Naive thymus-derived CD4-positive, alpha-beta T cell (primary cell): ENCODE measurements at regions not wholly inside any gene's neighbourhood (a gene's known extent, or its start where the extent isn't known, plus 50 kb on each side); places are given as distances from the start of the nearest gene placed in this dataset.
"Not testable (repeated sequence)": the region's sequence is repeated elsewhere in the genome, so short reads cannot be mapped to it uniquely, and the experiment has no call there.

Source experiments
- ATAC-seq: fragments of 150-1000 bp; cut with Tn5 transposase; 2 replicates; pipeline ENCODE4 v1.10.0; 2021; ENCODE audit warnings: mild to moderate bottlenecking, moderate library complexity
- CTCF ChIA-PET: fragments of 350-600 bp; sonication (Branson Sonifier 250); formaldehyde crosslinking; loops from one replicate; lab custom pipeline; 2021; ENCODE audit warnings: antibody characterized with exemption; lab: Charles Lee
- POLR2A ChIA-PET: fragments of 350-600 bp; sonication (Branson Sonifier 250); formaldehyde crosslinking; loops from one replicate; lab custom pipeline; 2021; ENCODE audit warnings: antibody characterized with exemption, inconsistent platforms; lab: Charles Lee
- DNase-seq, 9 donors: peaks; one replicate each; pipeline versions ENCODE4 v3.0.0 to v3.0.0-alpha.2; 2020 to 2022; ENCODE audit warnings: mixed read lengths in 1 of 9
- H3K27ac ChIP-seq: one replicate; pipeline ENCODE4 v1.7.0; 2013; ENCODE audit warnings: mild to moderate bottlenecking, low read depth, low read length, moderate library complexity
- H3K27me3 ChIP-seq, 2 donors: one replicate each; pipeline ENCODE4 v1.7.0; 2013; ENCODE audit warnings: low read length in 2 of 2, mild to moderate bottlenecking in 2 of 2, moderate library complexity in 2 of 2; ENCODE audit not compliant: control insufficient read depth in 2 of 2, insufficient read depth in 2 of 2
- H3K36me3 ChIP-seq, 3 experiments: 1 replicate in 2 of 3; 2 replicates in 1 of 3; pipeline ENCODE4 v1.7.0; 2013; ENCODE audit warnings: low read length in 3 of 3, mild to moderate bottlenecking in 3 of 3, moderate library complexity in 1 of 3; ENCODE audit not compliant: insufficient read depth in 3 of 3, control insufficient read depth in 2 of 3
- H3K4me1 ChIP-seq, 2 donors: one replicate each; pipeline ENCODE4 v1.7.0; 2013; ENCODE audit warnings: low read length in 2 of 2, mild to moderate bottlenecking in 2 of 2, moderate library complexity in 1 of 2; ENCODE audit not compliant: control insufficient read depth in 2 of 2, insufficient read depth in 2 of 2
- H3K4me3 ChIP-seq: 2 replicates; pipeline ENCODE4 v1.7.0; 2013; ENCODE audit warnings: mild to moderate bottlenecking, low read length
- H3K9me3 ChIP-seq, 3 experiments: 1 replicate in 2 of 3; 2 replicates in 1 of 3; pipeline ENCODE4 v1.7.0; 2013; ENCODE audit warnings: low read length in 3 of 3; ENCODE audit not compliant: control insufficient read depth in 2 of 3
- H3K27ac Mint-ChIP-seq, 9 donors: one replicate each; pipeline ENCODE4 v1.8.0; 2020 to 2022; ENCODE audit warnings: mixed read lengths in 9 of 9, mild to moderate bottlenecking in 8 of 9, moderate library complexity in 5 of 9, inconsistent platforms in 2 of 9
- H3K27me3 Mint-ChIP-seq, 5 donors: one replicate each; pipeline ENCODE4 v1.8.0; 2021 to 2022; ENCODE audit warnings: mixed read lengths in 5 of 5, mild to moderate bottlenecking in 1 of 5
- H3K36me3 Mint-ChIP-seq, 5 donors: one replicate each; pipeline ENCODE4 v1.8.0; 2020 to 2022; ENCODE audit warnings: mixed read lengths in 5 of 5, mild to moderate bottlenecking in 3 of 5, inconsistent platforms in 1 of 5
- H3K4me1 Mint-ChIP-seq, 7 donors: one replicate each; pipeline ENCODE4 v1.8.0; 2020 to 2022; ENCODE audit warnings: mixed read lengths in 7 of 7, mild to moderate bottlenecking in 3 of 7, inconsistent platforms in 1 of 7
- H3K4me3 Mint-ChIP-seq, 10 donors: one replicate each; pipeline ENCODE4 v1.8.0; 2020 to 2022; ENCODE audit warnings: mild to moderate bottlenecking in 10 of 10, mixed read lengths in 10 of 10, moderate library complexity in 6 of 10, inconsistent platforms in 2 of 10
- H3K9me3 Mint-ChIP-seq, 11 donors: one replicate each; pipeline ENCODE4 v1.8.0; 2020 to 2022; ENCODE audit warnings: mixed read lengths in 11 of 11, mild to moderate bottlenecking in 4 of 11, inconsistent platforms in 1 of 11, moderate library complexity in 1 of 11
- intact Hi-C, 2 donors: fragments of 100-400 bp; cut with micrococcal nuclease; formaldehyde crosslinking; loops; one replicate each; pipeline ENCODE4 v1.15.1; 2023

- H3K4me3 Mint-ChIP-seq, intact Hi-C loops, H3K9me3 ChIP-seq, H3K27ac ChIP-seq, CTCF ChIA-PET, DNase-seq, H3K4me3 ChIP-seq, H3K27ac Mint-ChIP-seq, H3K36me3 Mint-ChIP-seq, ATAC-seq, H3K27me3 ChIP-seq, POLR2A ChIA-PET, H3K36me3 ChIP-seq, H3K4me1 Mint-ChIP-seq, H3K4me1 ChIP-seq, H3K27me3 Mint-ChIP-seq: not testable (repeated sequence)
- peaks cover 0 to 36% (median 7%) of the 10 kb centered on the region in 11 donors for H3K9me3 Mint-ChIP-seq
Measured at GRCh38 chrX:84851183-84851582, 152.5 kb upstream of the APOOL start.

- H3K4me3 Mint-ChIP-seq, H3K4me1 Mint-ChIP-seq, H3K9me3 Mint-ChIP-seq, H3K4me1 ChIP-seq, H3K27ac ChIP-seq, H3K36me3 ChIP-seq, H3K27me3 ChIP-seq, H3K27me3 Mint-ChIP-seq, H3K27ac Mint-ChIP-seq, H3K9me3 ChIP-seq, H3K36me3 Mint-ChIP-seq, POLR2A ChIA-PET, CTCF ChIA-PET, DNase-seq, ATAC-seq, intact Hi-C loops, H3K4me3 ChIP-seq: not testable (repeated sequence)
Measured at GRCh38 chrX:84856791-84857190, 146.9 kb upstream of the APOOL start.

- DNase-seq, H3K27ac ChIP-seq, H3K27ac Mint-ChIP-seq, H3K9me3 Mint-ChIP-seq, H3K36me3 Mint-ChIP-seq, H3K36me3 ChIP-seq, ATAC-seq, H3K27me3 ChIP-seq, H3K9me3 ChIP-seq, H3K4me3 ChIP-seq, POLR2A ChIA-PET, H3K27me3 Mint-ChIP-seq, intact Hi-C loops, H3K4me1 ChIP-seq, H3K4me1 Mint-ChIP-seq, CTCF ChIA-PET, H3K4me3 Mint-ChIP-seq: not testable (repeated sequence)
Measured at GRCh38 chrX:84858771-84859170, 144.9 kb upstream of the APOOL start.

GRCh38 chrX:84865113-84865512, 138.6 kb upstream of the APOOL start:
- no peaks in the 10 kb centered on the region for H3K27me3 ChIP-seq
- no peak overlapping the region for H3K4me3 ChIP-seq
- H3K4me1 ChIP-seq, result no peaks in the 10 kb centered on the region
- Mint-ChIP-seq H3K9me3 (peaks cover 0 to 5% (median 0%) of the 10 kb centered on the region in 11 donors), H3K27me3 (no peaks in the 10 kb centered on the region), H3K4me3 (no peak overlapping the region), H3K27ac (no peak overlapping the region), H3K36me3 (no peaks in the 10 kb centered on the region), H3K4me1 (no peaks in the 10 kb centered on the region)
- CTCF ChIA-PET, result no interaction called here
- H3K27ac ChIP-seq, result no peak overlapping the region
- H3K9me3 ChIP-seq, result no peaks in the 10 kb centered on the region
- POLR2A ChIA-PET, result no interaction called here
- ATAC-seq (no peak), DNase-seq (no peak)
- no peaks in the 10 kb centered on the region for H3K36me3 ChIP-seq
- intact Hi-C loops, result no loop called here

- CTCF ChIA-PET, POLR2A ChIA-PET, H3K27ac Mint-ChIP-seq, H3K4me3 ChIP-seq, H3K36me3 ChIP-seq, H3K27me3 Mint-ChIP-seq, H3K9me3 Mint-ChIP-seq, H3K4me1 Mint-ChIP-seq, ATAC-seq, H3K36me3 Mint-ChIP-seq, H3K9me3 ChIP-seq, intact Hi-C loops, H3K4me3 Mint-ChIP-seq, DNase-seq, H3K4me1 ChIP-seq, H3K27ac ChIP-seq, H3K27me3 ChIP-seq: not testable (repeated sequence)
Measured at GRCh38 chrX:84870281-84870680, 133.4 kb upstream of the APOOL start.

GRCh38 chrX:84872160-84872771, 131.4 kb upstream of the APOOL start:
- H3K27ac Mint-ChIP-seq, H3K9me3 ChIP-seq, POLR2A ChIA-PET, H3K4me3 Mint-ChIP-seq, H3K36me3 Mint-ChIP-seq, H3K4me1 ChIP-seq, ATAC-seq, H3K36me3 ChIP-seq, H3K4me3 ChIP-seq, intact Hi-C loops, DNase-seq, CTCF ChIA-PET, H3K9me3 Mint-ChIP-seq, H3K27me3 Mint-ChIP-seq, H3K27me3 ChIP-seq, H3K4me1 Mint-ChIP-seq, H3K27ac ChIP-seq: not testable (repeated sequence)

GRCh38 chrX:84873176-84873575, 130.5 kb upstream of the APOOL start:
- intact Hi-C loops, result no loop called here
- no peaks in the 10 kb centered on the region for H3K9me3 ChIP-seq
- H3K27me3 Mint-ChIP-seq, result no peaks in the 10 kb centered on the region
- no peak overlapping the region for H3K4me3 ChIP-seq
- H3K36me3 ChIP-seq, result no peaks in the 10 kb centered on the region
- ChIA-PET POLR2A (no interaction called here), CTCF (no interaction called here)
- no peaks in the 10 kb centered on the region for H3K4me1 Mint-ChIP-seq
- no peak overlapping the region for H3K4me3 Mint-ChIP-seq
- H3K27ac Mint-ChIP-seq, result no peak overlapping the region
- H3K27ac ChIP-seq, result no peak overlapping the region
- no peaks in the 10 kb centered on the region for H3K27me3 ChIP-seq
- no peak for DNase-seq
- ATAC-seq, result no peak
- H3K36me3 Mint-ChIP-seq, result no peaks in the 10 kb centered on the region
- peaks cover 0 to 5% (median 0%) of the 10 kb centered on the region in 11 donors for H3K9me3 Mint-ChIP-seq
- H3K4me1 ChIP-seq, result no peaks in the 10 kb centered on the region
